Prostate gland (tissue), 2 donors: ENCODE measurements at regions not wholly inside any gene's neighbourhood (a gene's known extent, or its start where the extent isn't known, plus 50 kb on each side); places are given as distances from the start of the nearest gene placed in this dataset.

ENCODE experiments used
- DNase-seq: peaks from one replicate; pipeline ENCODE4 v3.0.0-alpha.2; 2019; ENCODE audit warnings: low spot score
- H3K27ac ChIP-seq, 2 donors: fragments of 200-600 bp; sonication (generic); 2 replicates each; pipeline ENCODE4 v1.5.1; 2017 to 2019
- H3K27me3 ChIP-seq: fragments of 200-600 bp; sonication (generic); replicated peaks from 2 replicates; pipeline ENCODE4 v1.5.1; 2019; ENCODE audit not compliant: insufficient read depth
- H3K36me3 ChIP-seq, 2 donors: fragments of 200-600 bp; sonication (generic); 1 replicate in 1 of 2; 2 replicates in 1 of 2; pipeline versions ENCODE4 v1.5.1 to v1.8.1; 2017 to 2019
- H3K4me1 ChIP-seq: fragments of 200-600 bp; sonication (generic); replicated peaks from 2 replicates; pipeline ENCODE4 v1.5.1; 2019
- H3K4me3 ChIP-seq, 2 donors: fragments of 200-600 bp; sonication (generic); 2 replicates each; pipeline ENCODE4 v1.5.1; 2017 to 2019
- H3K9me3 ChIP-seq: fragments of 200-600 bp; sonication (generic); 2 replicates; pipeline ENCODE4 v1.5.1; 2017
- POLR2A ChIP-seq: fragments of 450-650 bp; IDR thresholded peaks from one replicate; pipeline ENCODE4 v1.6.1; 2016; ENCODE audit warnings: antibody characterized with exemption, mild to moderate bottlenecking
- POLR2AphosphoS5 ChIP-seq: sonication (generic); formaldehyde crosslinking; IDR thresholded peaks from one replicate; pipeline ENCODE4 v1.6.1; 2017; ENCODE audit warnings: antibody characterized with exemption
- WGBS: methylation state at CpG from one replicate; pipeline ENCODE4 v1.1.5; 2018; 5-methylcytosine and 5-hydroxymethylcytosine counted together
- intact Hi-C: fragments of 100-400 bp; cut with DNase I; formaldehyde crosslinking; loops from one replicate; pipeline ENCODE4 v1.14.2; 2022
- TF ChIP-seq, protein P1 (sequence below), 4 experiments: fragments of 200-600 bp in 2 of 4; fragments of 450-650 bp in 2 of 4; sonication (generic) in 2 of 4; IDR thresholded peaks; 1 replicate in 3 of 4; 2 replicates in 1 of 4; pipeline ENCODE4 v1.5.1; 2016 to 2019; ENCODE audit warnings: antibody characterized with exemption in 4 of 4, mild to moderate bottlenecking in 2 of 4, moderate library complexity in 2 of 4

DNA sequence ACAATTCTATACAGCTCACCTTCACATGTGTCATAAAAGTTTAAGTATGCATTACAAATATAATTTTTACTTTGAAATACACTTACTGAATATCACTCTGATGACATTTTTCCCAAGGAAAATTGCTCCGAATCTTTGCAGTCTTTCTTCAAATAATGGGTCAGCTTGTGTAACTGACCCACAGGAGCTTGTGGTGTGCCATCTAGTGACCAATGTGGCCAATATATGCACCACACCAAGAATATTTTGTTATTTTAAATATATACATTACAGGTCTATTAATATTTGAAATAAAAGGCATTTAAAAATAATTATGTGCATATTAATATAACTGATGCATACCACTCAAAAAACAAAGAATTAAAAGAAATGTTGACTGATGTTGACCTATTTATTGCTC is 271.4 kb downstream of the TBX15 start:
- no peaks in the 10 kb centered on the region for H3K27me3 ChIP-seq
- intact Hi-C loops, result no loop called here
- H3K27ac ChIP-seq, result no peak overlapping the region
- H3K9me3 ChIP-seq, result no peaks in the 10 kb centered on the region
- 50% methylated on average over 1 of the region's 1 CpG for WGBS
- no peaks in the 10 kb centered on the region for H3K4me1 ChIP-seq
- H3K4me3 ChIP-seq, result no peak overlapping the region
- no peak for DNase-seq
- no peak for TF ChIP-seq POLR2AphosphoS5
- TF ChIP-seq, protein P1, sequence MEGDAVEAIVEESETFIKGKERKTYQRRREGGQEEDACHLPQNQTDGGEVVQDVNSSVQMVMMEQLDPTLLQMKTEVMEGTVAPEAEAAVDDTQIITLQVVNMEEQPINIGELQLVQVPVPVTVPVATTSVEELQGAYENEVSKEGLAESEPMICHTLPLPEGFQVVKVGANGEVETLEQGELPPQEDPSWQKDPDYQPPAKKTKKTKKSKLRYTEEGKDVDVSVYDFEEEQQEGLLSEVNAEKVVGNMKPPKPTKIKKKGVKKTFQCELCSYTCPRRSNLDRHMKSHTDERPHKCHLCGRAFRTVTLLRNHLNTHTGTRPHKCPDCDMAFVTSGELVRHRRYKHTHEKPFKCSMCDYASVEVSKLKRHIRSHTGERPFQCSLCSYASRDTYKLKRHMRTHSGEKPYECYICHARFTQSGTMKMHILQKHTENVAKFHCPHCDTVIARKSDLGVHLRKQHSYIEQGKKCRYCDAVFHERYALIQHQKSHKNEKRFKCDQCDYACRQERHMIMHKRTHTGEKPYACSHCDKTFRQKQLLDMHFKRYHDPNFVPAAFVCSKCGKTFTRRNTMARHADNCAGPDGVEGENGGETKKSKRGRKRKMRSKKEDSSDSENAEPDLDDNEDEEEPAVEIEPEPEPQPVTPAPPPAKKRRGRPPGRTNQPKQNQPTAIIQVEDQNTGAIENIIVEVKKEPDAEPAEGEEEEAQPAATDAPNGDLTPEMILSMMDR (IDR thresholded peaks at IDR 0.05), result no peak
- no peak for TF ChIP-seq POLR2A
- no peaks in the 10 kb centered on the region for H3K36me3 ChIP-seq

DNA sequence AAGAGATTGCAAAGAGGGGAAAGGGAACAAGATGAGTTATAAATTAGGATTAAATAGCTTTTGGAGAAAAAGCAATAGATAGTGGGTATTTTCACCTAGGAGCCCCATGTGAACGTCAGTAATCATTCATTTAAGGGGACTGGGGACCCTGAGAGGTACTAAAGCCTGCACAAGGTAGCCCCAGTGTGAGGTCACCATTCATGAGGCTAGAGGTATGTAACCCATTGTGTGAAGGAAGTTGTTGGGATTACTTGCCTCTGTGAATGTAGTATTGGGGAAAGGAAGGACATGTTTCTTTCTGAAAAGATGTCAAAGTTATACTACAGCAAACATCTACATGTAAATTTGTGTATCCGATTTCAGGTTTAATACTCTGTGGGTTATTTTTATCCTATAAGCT is 276.8 kb downstream of the TBX15 start:
- no peaks in the 10 kb centered on the region for H3K27me3 ChIP-seq
- no peaks in the 10 kb centered on the region for H3K36me3 ChIP-seq
- H3K4me3 ChIP-seq, result no peak overlapping the region
- no peaks in the 10 kb centered on the region for H3K4me1 ChIP-seq
- WGBS, result 61% methylated on average over 2 of the region's 2 CpGs
- DNase-seq, result no peak
- no peaks in the 10 kb centered on the region for H3K9me3 ChIP-seq
- TF ChIP-seq POLR2AphosphoS5, result no peak
- TF ChIP-seq POLR2A, result no peak
- TF ChIP-seq, protein P1 (IDR thresholded peaks at IDR 0.05), result no peak
- H3K27ac ChIP-seq, result no peak overlapping the region
- intact Hi-C loops, result no loop called here

- Histone ChIP-seq H3K27me3 (no peaks in the 10 kb centered on the region), H3K27ac (no peak overlapping the region), H3K36me3 (no peaks in the 10 kb centered on the region), H3K9me3 (no peaks in the 10 kb centered on the region), H3K4me1 (no peaks in the 10 kb centered on the region), H3K4me3 (no peak overlapping the region)
- DNase-seq, result no peak
- TF ChIP-seq POLR2A (no peak), POLR2AphosphoS5 (no peak)
- TF ChIP-seq, protein P1 (IDR thresholded peaks at IDR 0.05), result no peak
- intact Hi-C loops, result no loop called here
- 50% methylated on average over 2 of the region's 2 CpGs for WGBS
Observed at GRCh38 chr1:118698911-118699310, 289.2 kb downstream of the TBX15 start.

DNA sequence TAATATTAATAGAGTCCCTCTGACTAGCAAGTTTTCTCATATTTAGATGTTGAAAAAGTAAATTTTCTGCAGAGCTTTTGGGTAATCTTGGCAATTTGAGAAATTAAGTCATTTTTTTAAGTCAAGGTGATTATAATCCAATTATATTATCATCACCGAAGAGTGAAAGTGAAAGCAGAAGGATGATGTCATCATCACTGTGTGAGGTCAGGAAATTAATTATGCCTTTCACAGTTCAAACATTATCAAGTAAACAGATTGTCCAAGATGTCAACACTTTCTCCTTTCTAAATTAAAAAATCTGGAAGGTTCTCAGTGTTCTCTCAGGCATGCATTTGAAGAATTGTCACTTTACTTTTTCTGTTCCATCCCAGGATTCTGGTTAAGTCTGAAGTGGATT is 296.0 kb downstream of the TBX15 start:
- no peaks in the 10 kb centered on the region for H3K9me3 ChIP-seq
- no peak overlapping the region for H3K4me3 ChIP-seq
- no peak for TF ChIP-seq POLR2A
- TF ChIP-seq, protein P1 (IDR thresholded peaks at IDR 0.05), result no peak
- TF ChIP-seq POLR2AphosphoS5, result no peak
- no peaks in the 10 kb centered on the region for H3K4me1 ChIP-seq
- no peaks in the 10 kb centered on the region for H3K36me3 ChIP-seq
- WGBS, result 79% methylated on average over 1 of the region's 1 CpG
- intact Hi-C loops, result no loop called here
- H3K27me3 ChIP-seq, result no peaks in the 10 kb centered on the region
- DNase-seq, result no peak
- no peak overlapping the region for H3K27ac ChIP-seq

GRCh38 chr1:118688891-118689290 is 299.3 kb downstream of the TBX15 start:
- Histone ChIP-seq H3K4me3 (no peak overlapping the region), H3K36me3 (no peaks in the 10 kb centered on the region), H3K27me3 (no peaks in the 10 kb centered on the region), H3K9me3 (no peaks in the 10 kb centered on the region), H3K27ac (no peak overlapping the region), H3K4me1 (no peaks in the 10 kb centered on the region)
- 76% methylated on average over 2 of the region's 2 CpGs for WGBS
- no peak for TF ChIP-seq POLR2AphosphoS5
- TF ChIP-seq POLR2A, result no peak
- TF ChIP-seq, protein P1 (IDR thresholded peaks at IDR 0.05), result no peak
- intact Hi-C loops, result no loop called here
- no peak for DNase-seq
